OCI-LY7 (cell line): ENCODE measurements at regions not wholly inside any gene's neighbourhood (a gene's known extent, or its start where the extent isn't known, plus 50 kb on each side); places are given as distances from the start of the nearest gene placed in this dataset.

Source experiments
- BruUV-seq: library from RNA; stranded (reverse); fragments of 400-500 nt; replicated peaks from 2 replicates; lab custom pipeline; 2021; lab: Mats Ljungman, UMichigan
- CTCF ChIA-PET: fragments of 300-600 bp; sonication (Branson Sonifier 250); formaldehyde crosslinking; loops from one replicate; lab custom pipeline; 2022; ENCODE audit warnings: antibody characterized with exemption; ENCODE audit not compliant: unreplicated experiment; lab: Charles Lee
- POLR2A ChIA-PET: fragments of 300-600 bp; sonication (Branson Sonifier 250); formaldehyde crosslinking; loops from one replicate; lab custom pipeline; 2022; ENCODE audit warnings: antibody characterized with exemption; lab: Charles Lee
- DNase-seq: peaks from one replicate; pipeline ENCODE4 v3.0.0-alpha.2; 2015; ENCODE audit warnings: low spot score
- H2AFZ ChIP-seq: fragments of 200-600 bp; sonication (generic), shearing (Covaris generic); 2 replicates; pipeline ENCODE4 v1.6.1; 2014; ENCODE audit warnings: mild to moderate bottlenecking, antibody characterized with exemption, low read length, moderate library complexity
- H3K27ac ChIP-seq: fragments of 200-600 bp; sonication (generic); 2 replicates; pipeline ENCODE4 v1.5.1; 2014; ENCODE audit warnings: mixed run types, low read depth, mild to moderate bottlenecking, moderate library complexity, low read length, inconsistent platforms; ENCODE audit not compliant: poor library complexity, severe bottlenecking
- H3K36me3 ChIP-seq: fragments of 200-600 bp; sonication (generic); 2 replicates; pipeline ENCODE4 v1.6.1; 2014; ENCODE audit warnings: mild to moderate bottlenecking, antibody characterized with exemption, low read length, moderate library complexity, mixed read lengths; ENCODE audit not compliant: insufficient read depth
- H3K4me1 ChIP-seq: fragments of 200-600 bp; sonication (generic); 2 replicates; pipeline ENCODE4 v1.5.1; 2014; ENCODE audit warnings: mild to moderate bottlenecking, low read length; ENCODE audit not compliant: insufficient read depth, poor library complexity, severe bottlenecking
- H3K4me2 ChIP-seq: fragments of 200-600 bp; sonication (generic); 2 replicates; pipeline ENCODE4 v1.6.1; 2014; ENCODE audit warnings: mild to moderate bottlenecking, low read length
- H3K4me3 ChIP-seq: fragments of 200-600 bp; sonication (generic); 2 replicates; pipeline ENCODE4 v1.5.1; 2014; ENCODE audit warnings: mild to moderate bottlenecking, low read depth, low read length; ENCODE audit not compliant: poor library complexity, severe bottlenecking
- H3K79me2 ChIP-seq: fragments of 200-600 bp; sonication (generic); 2 replicates; pipeline ENCODE4 v1.6.1; 2016; ENCODE audit warnings: low read depth, mild to moderate bottlenecking, low read length, moderate library complexity, mixed read lengths; ENCODE audit not compliant: insufficient read depth
- H3K9me2 ChIP-seq: fragments of 200-600 bp; sonication (generic); 2 replicates; pipeline ENCODE4 v1.6.1; 2016; ENCODE audit warnings: mild to moderate bottlenecking, low read length, mixed read lengths; ENCODE audit not compliant: insufficient read depth
- H3K9me3 ChIP-seq: fragments of 200-600 bp; sonication (generic); 2 replicates; pipeline ENCODE4 v1.6.1; 2014; ENCODE audit warnings: mild to moderate bottlenecking, mixed run types, low read length, mixed read lengths
- H4K20me1 ChIP-seq: fragments of 200-600 bp; sonication (generic); 2 replicates; pipeline ENCODE4 v1.6.1; 2014; ENCODE audit warnings: mild to moderate bottlenecking, antibody characterized with exemption, low read length, moderate library complexity, mixed read lengths; ENCODE audit not compliant: insufficient read depth
- CTCF ChIP-seq: fragments of 200-600 bp; sonication (generic); conservative IDR thresholded peaks from 2 replicates; pipeline ENCODE4 v1.5.1; 2014; ENCODE audit warnings: mild to moderate bottlenecking, antibody characterized with exemption, low read length, moderate library complexity, mixed read lengths
- EZH2phosphoT487 ChIP-seq: fragments of 200-600 bp; sonication (generic); IDR thresholded peaks from 2 replicates; pipeline ENCODE4 v1.6.1; 2018; ENCODE audit warnings: low read depth, borderline replicate concordance, mild to moderate bottlenecking, mixed run types, antibody characterized with exemption, low read length, moderate library complexity, mixed read lengths
- intact Hi-C: fragments of 100-400 bp; cut with micrococcal nuclease; formaldehyde crosslinking; loops from one replicate; pipeline ENCODE4 v1.10.0; 2022; ENCODE audit not compliant: unreplicated experiment

GRCh38 chr4:20109391-20109790 lies 142.3 kb upstream of the SLIT2 start:
- POLR2A ChIA-PET = no interaction called here

GRCh38 chr4:20106921-20107320 lies 144.8 kb upstream of the SLIT2 start:
- H3K9me3 ChIP-seq = no peaks in the 10 kb centered on the region
- ChIA-PET POLR2A (no interaction called here), CTCF (no interaction called here)
- H3K4me3 ChIP-seq = no peak overlapping the region
- TF ChIP-seq CTCF (no peak), EZH2phosphoT487 (no peak)
- no peak overlapping the region for H2AFZ ChIP-seq
- no peaks in the 10 kb centered on the region for H4K20me1 ChIP-seq
- H3K27ac ChIP-seq = no peak overlapping the region
- no peak overlapping the region for H3K4me2 ChIP-seq
- no peaks in the 10 kb centered on the region for H3K9me2 ChIP-seq
- no peaks in the 10 kb centered on the region for H3K79me2 ChIP-seq
- H3K4me1 ChIP-seq = no peaks in the 10 kb centered on the region
- no peak for DNase-seq
- intact Hi-C loops = no loop called here
- BruUV-seq = no TSS peak
- no peaks in the 10 kb centered on the region for H3K36me3 ChIP-seq

More at GRCh38 chr4:20109391-20109790, 142.3 kb upstream of the SLIT2 start:
- H3K27ac ChIP-seq = no peak overlapping the region
- H4K20me1 ChIP-seq = no peaks in the 10 kb centered on the region
- no peaks in the 10 kb centered on the region for H3K9me3 ChIP-seq
- H3K79me2 ChIP-seq = no peaks in the 10 kb centered on the region
- TF ChIP-seq CTCF (no peak), EZH2phosphoT487 (no peak)
- no peak overlapping the region for H3K4me2 ChIP-seq
- no peak overlapping the region for H3K4me3 ChIP-seq
- CTCF ChIA-PET = no interaction called here
- H3K9me2 ChIP-seq = no peaks in the 10 kb centered on the region
- DNase-seq = no peak
- H3K36me3 ChIP-seq = no peaks in the 10 kb centered on the region
- no peak overlapping the region for H2AFZ ChIP-seq
- BruUV-seq = no TSS peak
- intact Hi-C loops = no loop called here
- H3K4me1 ChIP-seq = no peaks in the 10 kb centered on the region

GRCh38 chr4:20101831-20102230 lies 149.9 kb upstream of the SLIT2 start:
- BruUV-seq = no TSS peak
- Histone ChIP-seq H3K4me3 (no peak overlapping the region), H2AFZ (no peak overlapping the region), H3K27ac (no peak overlapping the region), H3K36me3 (no peaks in the 10 kb centered on the region), H3K4me1 (no peaks in the 10 kb centered on the region), H4K20me1 (no peaks in the 10 kb centered on the region), H3K9me2 (no peaks in the 10 kb centered on the region), H3K9me3 (no peaks in the 10 kb centered on the region), H3K79me2 (no peaks in the 10 kb centered on the region), H3K4me2 (no peak overlapping the region)
- no peak for TF ChIP-seq EZH2phosphoT487
- TF ChIP-seq CTCF = no peak
- DNase-seq = no peak
- intact Hi-C loops = no loop called here
- CTCF ChIA-PET = no interaction called here
- POLR2A ChIA-PET = no interaction called here
